Body of pancreas (tissue), 4 donors: ENCODE measurements at regions not wholly inside any gene's neighbourhood (a gene's known extent, or its start where the extent isn't known, plus 50 kb on each side); places are given as distances from the start of the nearest gene placed in this dataset.
A peak's percentile ranks its signal among the peaks of the same experiment; 100 is the strongest.

Experiments used
- ATAC-seq: fragments of 150-250 bp; one replicate; pipeline ENCODE4 v1.9.1; 2016
- DNase-seq, 4 donors: peaks; one replicate each; pipeline ENCODE4 v3.0.0-alpha.2; 2019
- H3K27ac ChIP-seq, 4 donors: fragments of 200-600 bp; sonication (generic); 1 replicate in 3 of 4; 2 replicates in 1 of 4; pipeline versions ENCODE4 v1.5.1 to v1.6.1; 2016 to 2019; ENCODE audit warnings: mild to moderate bottlenecking in 1 of 4, mixed read lengths in 1 of 4, moderate library complexity in 1 of 4
- H3K27me3 ChIP-seq, 2 donors: fragments of 200-600 bp; sonication (generic); one replicate each; pipeline ENCODE4 v1.6.0; 2016; ENCODE audit warnings: mild to moderate bottlenecking in 1 of 2
- H3K36me3 ChIP-seq, 2 donors: fragments of 200-600 bp; sonication (generic); replicated peaks in 1 of 2; 2 replicates each; pipeline ENCODE4 v1.5.1; 2016; ENCODE audit warnings: low read depth in 2 of 2; ENCODE audit not compliant: insufficient read depth in 1 of 2
- H3K4me1 ChIP-seq: fragments of 200-600 bp; sonication (generic); one replicate; pipeline ENCODE4 v1.6.0; 2016
- H3K4me3 ChIP-seq, 2 donors: fragments of 200-600 bp; sonication (generic); 1 replicate in 1 of 2; 2 replicates in 1 of 2; pipeline ENCODE4 v1.5.1; 2016 to 2019
- H3K9me3 ChIP-seq, 3 donors: fragments of 200-600 bp; sonication (generic); 1 replicate in 2 of 3; 2 replicates in 1 of 3; pipeline ENCODE4 v1.5.1; 2016
- POLR2A ChIP-seq, 3 donors: fragments of 450-650 bp; IDR thresholded peaks; one replicate each; pipeline ENCODE4 v1.6.1; 2016; ENCODE audit warnings: antibody characterized with exemption in 3 of 3, mild to moderate bottlenecking in 2 of 3
- WGBS, 2 donors: methylation state at CpG; one replicate each; pipeline ENCODE4 v1.1.5; 2017; 5-methylcytosine and 5-hydroxymethylcytosine counted together
- intact Hi-C: fragments of 100-400 bp; cut with DNase I; formaldehyde crosslinking; loops from one replicate; pipeline ENCODE4 v1.15.1; 2023
- TF ChIP-seq, protein P1 (sequence below), 7 experiments: fragments of 450-650 bp in 4 of 7; fragments of 200-600 bp in 3 of 7; sonication (generic) in 3 of 7; IDR thresholded peaks; one replicate each; pipeline ENCODE4 v1.5.1; 2016 to 2019; ENCODE audit warnings: antibody characterized with exemption in 7 of 7

DNA sequence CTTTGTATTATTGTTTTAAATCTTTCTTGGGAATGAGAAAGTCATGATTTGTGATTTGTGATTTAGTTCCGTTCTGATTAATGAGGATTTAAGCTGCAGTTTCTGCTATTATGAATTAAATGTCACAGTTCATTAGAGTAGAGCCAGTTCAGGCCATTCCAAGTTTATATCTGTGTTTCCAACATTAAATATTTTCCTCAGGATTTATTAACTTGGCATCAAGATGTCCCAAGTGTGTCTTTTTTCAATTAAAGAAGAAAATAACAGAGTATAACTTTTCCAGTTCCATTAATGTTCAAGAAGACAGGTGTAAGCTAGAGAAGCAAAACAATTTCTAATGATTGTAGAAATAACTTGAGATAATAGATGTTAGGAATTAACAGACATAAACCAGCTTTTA lies 1183.2 kb upstream of the CELF2 start:
- DNase-seq (no peak), ATAC-seq (no peak)
- H3K27ac ChIP-seq: no peak overlapping the region
- no peak for TF ChIP-seq POLR2A (IDR thresholded peaks at IDR 0.05)
- TF ChIP-seq, protein P1, sequence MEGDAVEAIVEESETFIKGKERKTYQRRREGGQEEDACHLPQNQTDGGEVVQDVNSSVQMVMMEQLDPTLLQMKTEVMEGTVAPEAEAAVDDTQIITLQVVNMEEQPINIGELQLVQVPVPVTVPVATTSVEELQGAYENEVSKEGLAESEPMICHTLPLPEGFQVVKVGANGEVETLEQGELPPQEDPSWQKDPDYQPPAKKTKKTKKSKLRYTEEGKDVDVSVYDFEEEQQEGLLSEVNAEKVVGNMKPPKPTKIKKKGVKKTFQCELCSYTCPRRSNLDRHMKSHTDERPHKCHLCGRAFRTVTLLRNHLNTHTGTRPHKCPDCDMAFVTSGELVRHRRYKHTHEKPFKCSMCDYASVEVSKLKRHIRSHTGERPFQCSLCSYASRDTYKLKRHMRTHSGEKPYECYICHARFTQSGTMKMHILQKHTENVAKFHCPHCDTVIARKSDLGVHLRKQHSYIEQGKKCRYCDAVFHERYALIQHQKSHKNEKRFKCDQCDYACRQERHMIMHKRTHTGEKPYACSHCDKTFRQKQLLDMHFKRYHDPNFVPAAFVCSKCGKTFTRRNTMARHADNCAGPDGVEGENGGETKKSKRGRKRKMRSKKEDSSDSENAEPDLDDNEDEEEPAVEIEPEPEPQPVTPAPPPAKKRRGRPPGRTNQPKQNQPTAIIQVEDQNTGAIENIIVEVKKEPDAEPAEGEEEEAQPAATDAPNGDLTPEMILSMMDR (IDR thresholded peaks at IDR 0.05): no peak
- H3K4me3 ChIP-seq: no peak overlapping the region
- 59% methylated on average over 1 of the region's 1 CpG for WGBS, 2 donors
- intact Hi-C loops: no loop called here
- no peaks in the 10 kb centered on the region for H3K9me3 ChIP-seq
- H3K36me3 ChIP-seq: no peaks in the 10 kb centered on the region
- no peaks in the 10 kb centered on the region for H3K4me1 ChIP-seq
- H3K27me3 ChIP-seq: no peaks in the 10 kb centered on the region

DNA sequence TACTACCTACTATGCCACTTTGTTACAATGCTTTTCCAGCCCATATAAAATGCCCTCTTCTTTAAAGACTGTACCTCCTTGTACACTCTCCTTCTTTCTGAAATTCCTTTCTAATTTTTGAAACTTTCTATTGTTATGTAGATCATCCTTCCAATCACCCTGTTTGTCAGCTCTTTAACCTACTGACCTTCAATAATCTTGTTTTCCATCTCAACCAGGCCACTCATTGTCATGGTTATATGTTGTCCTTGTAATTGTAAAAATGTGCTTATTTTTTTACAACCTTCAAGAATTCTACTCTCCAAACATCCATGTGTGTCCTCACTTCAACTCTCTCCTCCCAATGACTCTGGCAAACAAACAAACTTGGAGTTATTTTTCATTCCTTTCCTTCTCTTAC lies 1172.6 kb upstream of the CELF2 start:
- ATAC-seq (no peak), DNase-seq (no peak)
- intact Hi-C loops: no loop called here
- Histone ChIP-seq H3K27ac (no peak overlapping the region), H3K9me3 (no peaks in the 10 kb centered on the region), H3K36me3 (no peaks in the 10 kb centered on the region), H3K4me1 (no peaks in the 10 kb centered on the region), H3K27me3 (no peaks in the 10 kb centered on the region), H3K4me3 (no peak overlapping the region)
- TF ChIP-seq POLR2A (IDR thresholded peaks at IDR 0.05): no peak
- TF ChIP-seq, protein P1 (IDR thresholded peaks at IDR 0.05): no peak

DNA sequence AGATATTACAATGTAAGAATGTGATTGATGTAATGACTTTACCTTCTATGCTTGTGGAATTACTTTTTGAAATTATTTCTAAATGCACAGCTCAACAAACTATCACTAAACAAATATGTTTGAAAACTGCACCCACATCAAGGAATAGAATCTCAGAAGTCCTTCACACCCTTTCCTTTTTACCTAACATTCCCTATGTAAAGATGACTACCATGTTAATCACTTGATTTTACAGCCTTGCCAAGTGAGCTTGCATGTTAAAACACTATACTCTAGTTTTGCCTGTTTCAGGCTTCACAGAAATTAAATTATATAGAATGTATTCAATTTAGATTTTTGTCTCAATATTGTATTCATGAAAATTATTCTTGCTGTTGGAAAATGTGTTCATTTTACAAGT lies 1169.4 kb upstream of the CELF2 start:
- DNase-seq (no peak), ATAC-seq (no peak)
- Histone ChIP-seq H3K27me3 (no peaks in the 10 kb centered on the region), H3K9me3 (no peaks in the 10 kb centered on the region), H3K36me3 (no peaks in the 10 kb centered on the region), H3K4me1 (peaks cover 3% of the 10 kb centered on the region), H3K27ac (no peak overlapping the region), H3K4me3 (no peak overlapping the region)
- TF ChIP-seq, protein P1 (IDR thresholded peaks at IDR 0.05): no peak
- TF ChIP-seq POLR2A (IDR thresholded peaks at IDR 0.05): no peak
- intact Hi-C loops: no loop called here

DNA sequence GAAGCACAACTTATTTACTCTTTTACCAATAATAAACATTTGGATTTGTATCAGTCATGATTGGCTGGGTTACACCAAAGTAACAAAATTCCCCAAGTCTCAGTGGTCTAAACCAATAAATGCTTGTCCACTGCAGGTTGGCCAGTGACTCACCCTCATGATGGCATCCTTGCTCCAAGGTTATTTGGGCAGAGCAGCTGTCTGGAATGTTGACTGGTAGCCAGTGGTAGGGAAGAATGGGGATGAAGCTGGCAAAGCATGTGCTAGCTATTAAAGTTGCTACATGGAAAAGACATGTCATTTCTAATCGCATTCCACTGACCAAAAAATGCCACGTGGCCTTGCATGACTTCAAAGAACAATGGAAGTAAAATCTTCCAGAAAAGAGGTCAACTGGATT lies 1168.7 kb upstream of the CELF2 start:
- ATAC-seq (no peak), DNase-seq (no peak)
- Histone ChIP-seq H3K27me3 (no peaks in the 10 kb centered on the region), H3K27ac (no peak overlapping the region), H3K4me3 (no peak overlapping the region), H3K36me3 (no peaks in the 10 kb centered on the region), H3K4me1 (peaks cover 3% of the 10 kb centered on the region), H3K9me3 (no peaks in the 10 kb centered on the region)
- 80 to 82% methylated on average over 2 of the region's 2 CpGs for WGBS, 2 donors
- TF ChIP-seq, protein P1 (IDR thresholded peaks at IDR 0.05): no peak
- no peak for TF ChIP-seq POLR2A (IDR thresholded peaks at IDR 0.05)
- intact Hi-C loops: no loop called here

DNA sequence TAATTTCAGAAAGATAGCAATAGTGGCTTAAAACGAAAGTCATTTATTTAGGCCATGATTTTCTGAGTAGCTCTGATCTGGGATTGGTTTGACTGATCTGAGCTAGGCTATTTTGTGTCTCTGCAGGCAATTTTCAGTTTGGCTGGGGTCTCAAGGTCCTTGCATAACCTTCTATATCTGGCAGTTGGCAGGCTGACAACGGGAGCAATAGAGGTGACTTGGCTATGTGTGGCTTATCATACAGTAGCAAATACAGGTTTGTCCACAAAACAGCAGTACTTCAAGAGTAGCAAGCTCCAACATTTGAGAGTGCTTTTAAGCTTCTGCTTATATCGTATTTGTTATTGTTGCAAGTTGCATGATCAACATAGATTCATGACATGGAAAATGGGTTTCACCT lies 1167.3 kb upstream of the CELF2 start:
- Histone ChIP-seq H3K27ac (peak overlapping the region in 1 of 4 donors; percentile 18), H3K27me3 (no peaks in the 10 kb centered on the region), H3K9me3 (no peaks in the 10 kb centered on the region), H3K4me1 (peaks cover 3% of the 10 kb centered on the region), H3K4me3 (no peak overlapping the region), H3K36me3 (no peaks in the 10 kb centered on the region)
- DNase-seq (peak; percentile 62 to 86 (median 72)), ATAC-seq (peak; percentile 84)
- WGBS, 2 donors: 26 to 38% methylated on average over 3 of the region's 3 CpGs
- intact Hi-C loops: no loop called here
- TF ChIP-seq, protein P1 (IDR thresholded peaks at IDR 0.05): no peak
- no peak for TF ChIP-seq POLR2A (IDR thresholded peaks at IDR 0.05)
